HG02610 (cell line): ENCODE measurements at regions not wholly inside any gene's neighbourhood (a gene's known extent, or its start where the extent isn't known, plus 50 kb on each side); places are given as distances from the start of the nearest gene placed in this dataset.
"Not testable (repeated sequence)": the region's sequence is repeated elsewhere in the genome, so short reads cannot be mapped to it uniquely, and the experiment has no call there.

ENCODE experiments used
- ATAC-seq: cut with Tn5 transposase; IDR thresholded peaks from one replicate; pipeline ENCODE4 v1.9.1; 2021; ENCODE audit warnings: mild to moderate bottlenecking, moderate library complexity; ENCODE audit not compliant: unreplicated experiment

GRCh38 chr14:48325486-48325885 is 650.1 kb upstream of the MDGA2 start:
- no peak for ATAC-seq

- ATAC-seq = no peak
These were observed 648.3 kb upstream of the MDGA2 start for GRCh38 chr14:48323665-48324064.

DNA sequence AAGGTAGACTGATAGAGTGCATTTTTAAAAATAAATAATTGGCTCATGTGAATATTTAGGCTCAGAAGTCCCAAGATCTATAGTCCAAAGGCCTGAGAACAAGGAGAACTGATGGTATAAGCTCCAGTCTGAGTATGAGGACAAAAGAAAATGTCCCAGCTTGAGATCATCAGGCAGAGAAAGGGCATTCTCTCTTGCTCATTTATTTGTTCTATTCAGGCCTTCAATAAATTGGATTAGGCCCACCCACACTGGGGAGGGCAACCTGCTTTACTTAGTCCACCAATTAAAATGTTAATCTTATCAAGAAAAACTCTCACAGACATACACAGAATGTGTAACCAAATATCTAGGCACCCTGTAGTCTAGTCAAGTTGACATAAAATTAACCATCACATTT is 644.4 kb upstream of the MDGA2 start:
- no peak for ATAC-seq

- no peak for ATAC-seq
These were observed 629.3 kb upstream of the MDGA2 start for GRCh38 chr14:48304729-48305128.

DNA sequence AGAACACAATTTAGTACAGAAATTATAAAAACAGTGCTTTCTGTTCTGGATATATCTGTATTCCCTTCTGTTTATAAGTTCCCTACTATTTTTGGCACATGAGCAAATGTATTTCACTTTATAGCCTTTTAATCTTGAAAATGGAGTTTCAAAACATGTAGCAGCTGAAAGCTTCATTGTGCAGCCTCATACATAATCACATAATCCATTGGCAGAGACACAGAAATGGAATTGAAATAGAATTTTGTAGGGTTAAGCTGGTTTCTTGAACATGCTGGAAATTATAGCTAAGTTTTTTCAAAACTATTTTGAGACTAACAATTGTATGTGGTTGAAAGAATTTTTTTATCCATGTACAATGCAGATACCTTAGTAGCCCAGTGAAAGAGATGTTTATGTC is 614.3 kb upstream of the MDGA2 start:
- ATAC-seq = no peak

- ATAC-seq = not testable (repeated sequence)
These were observed 609.8 kb upstream of the MDGA2 start for GRCh38 chr14:48285217-48285616.

DNA sequence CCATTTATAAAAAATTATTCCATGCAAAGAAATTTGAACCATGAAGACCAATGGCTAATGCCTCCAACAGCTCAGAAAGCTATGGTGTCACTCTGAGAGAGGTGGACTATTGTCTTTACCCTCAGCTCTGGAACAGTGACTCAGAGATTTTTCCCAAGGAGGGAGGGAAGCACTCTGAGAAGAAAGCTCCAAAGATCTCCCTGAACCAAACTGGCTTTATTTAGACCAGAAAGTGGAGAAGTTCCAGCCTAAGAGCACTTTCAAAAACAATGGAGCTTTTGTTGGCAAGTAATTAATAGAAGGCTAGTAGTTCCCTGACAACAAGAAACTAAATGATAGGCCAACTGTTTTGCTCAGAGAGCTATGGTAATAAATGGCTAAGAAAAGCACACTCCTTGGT is 599.9 kb upstream of the MDGA2 start:
- ATAC-seq = no peak

- no peak for ATAC-seq
These were observed 599.4 kb upstream of the MDGA2 start for GRCh38 chr14:48274826-48275225.

GRCh38 chr14:48267926-48268325 is 592.5 kb upstream of the MDGA2 start:
- not testable (repeated sequence) for ATAC-seq

GRCh38 chr14:48266201-48266600 is 590.8 kb upstream of the MDGA2 start:
- not testable (repeated sequence) for ATAC-seq

DNA sequence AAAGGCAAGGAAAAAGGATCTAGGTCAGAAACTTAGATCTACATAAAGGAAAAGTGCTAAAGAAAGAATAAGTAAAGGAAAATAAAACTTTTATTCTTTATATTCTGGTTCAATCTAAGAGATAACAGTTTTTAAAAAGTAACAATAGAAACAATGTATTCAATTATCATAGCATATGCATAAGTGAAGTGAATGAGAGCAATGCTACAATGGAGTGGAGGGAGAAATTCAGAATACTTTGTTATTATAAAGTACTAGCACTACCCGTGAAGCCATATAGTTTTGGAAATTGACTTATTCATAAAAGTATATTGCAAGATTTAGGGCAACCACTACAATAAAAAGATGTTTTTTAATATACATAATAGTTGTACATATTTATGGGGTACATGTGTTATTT is 586.0 kb upstream of the MDGA2 start:
- ATAC-seq = no peak

DNA sequence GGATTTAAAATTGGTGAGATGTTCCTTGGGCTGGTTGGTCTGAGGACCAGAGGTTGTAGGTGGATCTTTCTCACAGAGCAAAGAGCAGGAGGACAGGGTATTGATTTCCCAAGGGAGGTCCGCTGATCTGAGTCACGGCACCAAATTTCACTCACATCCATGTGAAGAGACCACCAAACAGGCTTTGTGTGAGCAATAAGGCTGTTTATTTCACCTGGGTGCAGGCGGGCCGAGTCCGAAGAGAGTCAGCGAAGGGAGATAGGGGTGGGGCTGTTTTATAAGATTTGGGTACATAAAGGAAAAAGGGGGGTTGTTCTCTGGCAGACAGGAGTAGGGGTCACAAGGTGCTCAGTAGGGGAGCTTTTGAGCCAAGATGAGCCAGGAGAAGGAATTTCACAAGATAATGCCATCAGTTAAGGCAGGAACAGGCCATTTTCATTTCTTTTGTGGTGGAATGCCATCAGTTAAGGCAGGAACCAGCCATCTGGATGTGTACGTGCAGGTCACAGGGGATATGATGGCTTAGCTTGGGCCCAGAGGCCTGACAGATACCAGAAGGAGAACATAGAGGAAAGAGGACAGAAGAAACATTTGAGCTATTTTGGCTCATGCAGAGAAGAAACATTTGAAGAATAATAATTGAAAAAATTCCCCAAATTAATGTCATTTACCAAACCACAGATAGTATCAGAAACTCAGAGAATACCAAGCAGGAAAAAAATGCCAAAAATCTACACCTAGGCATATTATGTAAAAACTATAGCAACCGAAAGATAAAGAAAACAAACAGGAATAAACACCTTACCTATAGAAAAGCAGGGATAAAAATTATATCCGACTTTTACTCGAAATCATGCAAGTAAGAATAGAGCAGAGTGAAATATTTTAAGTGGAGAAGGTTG is 585.2 kb upstream of the MDGA2 start:
- not testable (repeated sequence) for ATAC-seq

DNA sequence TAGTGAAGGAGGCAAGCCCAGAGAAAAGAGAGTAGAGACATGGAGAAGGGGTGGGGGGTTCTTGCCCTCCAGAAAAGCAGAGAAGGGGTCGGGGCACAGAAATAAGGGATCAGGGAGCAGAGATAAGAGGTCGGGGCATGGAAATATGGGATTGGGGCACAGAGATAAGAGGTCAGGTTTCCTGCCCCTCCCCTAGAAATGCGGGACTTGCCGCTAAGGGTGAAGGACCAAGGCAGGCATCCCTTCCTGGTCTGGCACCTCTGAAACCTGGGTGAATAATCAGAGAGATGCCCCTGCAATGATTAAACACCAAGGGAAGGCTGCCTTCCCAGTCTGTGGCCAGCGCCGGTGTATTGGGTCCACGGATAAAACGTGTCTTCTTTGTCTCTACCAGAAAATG is 584.5 kb upstream of the MDGA2 start:
- ATAC-seq = not testable (repeated sequence)

DNA sequence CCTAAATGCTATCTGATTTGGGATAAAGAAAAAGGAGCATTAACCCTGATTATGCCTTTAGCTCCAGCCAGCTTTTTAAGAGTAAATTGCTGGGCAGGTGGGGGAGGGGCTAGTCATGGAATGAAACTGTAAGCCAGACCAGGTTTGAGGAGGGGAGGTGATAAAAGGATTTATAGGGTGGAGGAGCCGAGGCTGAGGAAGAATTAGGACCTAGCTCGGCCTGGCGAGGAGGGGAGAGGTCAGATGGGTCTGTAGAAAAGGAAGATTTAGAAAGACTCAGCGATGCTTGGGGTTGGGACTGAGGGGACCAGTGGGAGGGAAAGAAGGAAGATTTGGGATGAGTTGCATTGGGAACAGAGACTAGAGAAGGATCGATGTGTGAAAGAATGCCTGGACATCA is 583.8 kb upstream of the MDGA2 start:
- ATAC-seq = not testable (repeated sequence)

DNA sequence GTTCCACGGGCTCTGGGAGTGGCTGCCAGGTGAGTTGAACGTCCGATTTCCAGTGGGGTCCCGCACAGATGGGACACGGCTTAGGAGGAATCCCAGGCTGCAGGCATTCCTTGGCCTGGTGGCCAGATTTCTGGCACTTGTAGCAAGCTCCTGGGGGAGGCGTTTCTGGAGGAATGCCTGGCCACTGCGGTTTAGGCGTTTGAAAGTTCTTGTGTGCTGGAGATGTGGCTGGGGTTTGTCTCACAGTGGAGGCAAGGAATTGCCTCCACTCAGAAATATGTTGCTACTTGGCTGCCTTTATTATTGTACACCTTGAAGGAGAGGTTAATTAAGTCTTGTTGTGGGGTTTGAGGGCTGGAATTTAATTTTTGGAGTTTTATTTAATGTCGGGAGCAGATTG is 583.3 kb upstream of the MDGA2 start:
- ATAC-seq = not testable (repeated sequence)

DNA sequence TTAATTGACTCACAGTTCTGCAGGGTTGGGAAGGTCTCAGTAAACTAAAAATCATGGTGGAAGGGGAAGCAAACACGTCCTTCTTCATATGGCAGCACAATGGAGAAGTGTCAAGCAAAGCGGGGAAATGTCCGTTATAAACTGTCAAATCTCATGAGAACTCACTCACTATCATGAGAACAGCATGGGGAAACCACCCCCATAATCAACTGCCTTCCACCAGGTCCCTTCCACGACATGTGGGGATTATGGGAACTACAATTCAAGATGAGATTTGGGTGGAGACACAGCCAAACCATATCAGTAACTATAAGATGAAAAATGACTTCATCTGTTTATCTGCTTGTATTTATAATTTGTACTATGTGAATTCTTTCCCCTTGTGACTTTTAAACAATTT is 577.6 kb upstream of the MDGA2 start:
- no peak for ATAC-seq

DNA sequence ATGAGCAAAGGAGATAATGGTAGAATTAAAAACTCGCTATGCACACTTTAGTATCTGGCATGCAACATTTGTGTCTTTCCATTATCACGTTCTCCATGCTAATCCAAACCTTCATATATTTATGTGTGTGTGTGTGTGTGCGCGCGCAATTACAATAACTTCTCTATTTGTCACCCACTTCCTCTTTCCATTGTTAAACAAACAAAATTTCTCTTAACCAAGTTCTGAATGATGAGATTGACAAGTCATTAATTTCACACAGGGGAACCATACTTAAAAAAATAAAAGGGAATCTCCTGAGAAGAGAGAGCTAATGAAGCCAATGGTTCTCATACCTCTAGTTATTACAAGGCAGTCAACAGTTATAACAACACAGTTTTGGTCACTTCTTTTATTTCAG is 575.9 kb upstream of the MDGA2 start:
- no peak for ATAC-seq

DNA sequence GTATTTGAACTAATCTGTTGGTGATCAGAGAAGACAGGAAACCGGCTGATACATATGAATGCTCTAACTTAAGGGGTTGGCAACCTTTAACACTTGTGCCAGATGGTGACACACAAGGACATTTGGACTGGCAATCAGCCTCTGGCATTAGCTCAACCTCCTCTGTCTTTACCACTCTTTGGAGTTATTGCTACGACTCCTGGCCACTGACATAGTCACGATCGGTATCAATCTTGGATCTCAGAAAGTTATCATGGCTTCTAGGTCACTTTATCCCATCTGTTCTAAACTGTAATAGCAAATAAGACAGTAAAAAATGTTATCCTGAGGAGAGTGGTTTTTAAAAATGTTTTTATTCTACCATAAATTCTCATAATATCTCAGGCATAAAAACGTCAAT is 575.2 kb upstream of the MDGA2 start:
- ATAC-seq = no peak

GRCh38 chr14:48247977-48248376 is 572.6 kb upstream of the MDGA2 start:
- no peak for ATAC-seq

- no peak for ATAC-seq
These were observed 568.5 kb upstream of the MDGA2 start for GRCh38 chr14:48243900-48244299.

DNA sequence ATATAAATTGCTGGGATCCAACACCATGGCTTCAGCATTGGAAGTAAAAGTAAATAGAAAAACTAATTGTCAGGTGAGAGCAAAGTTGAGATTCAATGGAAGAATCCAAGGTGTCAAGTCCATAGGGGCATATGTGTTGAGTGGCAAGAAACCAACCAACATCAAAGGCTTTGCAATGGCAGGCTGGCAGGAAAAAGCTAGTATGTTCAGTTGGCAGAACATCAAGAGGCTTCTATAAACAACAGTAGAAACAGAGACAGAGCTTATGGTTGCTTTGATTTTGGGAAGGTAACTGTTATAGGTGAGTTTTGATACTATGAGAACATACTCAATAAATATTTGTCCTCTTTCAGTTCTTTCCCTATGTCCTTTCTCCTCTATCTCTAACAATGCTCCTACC is 553.7 kb upstream of the MDGA2 start:
- no peak for ATAC-seq

GRCh38 chr14:48193893-48194292 is 518.5 kb upstream of the MDGA2 start:
- no peak for ATAC-seq

GRCh38 chr14:48149624-48150023 is 474.2 kb upstream of the MDGA2 start:
- not testable (repeated sequence) for ATAC-seq
